Hepatocyte (in vitro differentiated cells): ENCODE measurements at regions not wholly inside any gene's neighbourhood (a gene's known extent, or its start where the extent isn't known, plus 50 kb on each side); places are given as distances from the start of the nearest gene placed in this dataset.

ENCODE experiments used
- EZH2 ChIP-seq: fragments of 200-600 bp; sonication (generic); IDR thresholded peaks from 2 replicates; pipeline ENCODE4 v1.6.1; 2016; ENCODE audit warnings: antibody characterized with exemption, mild to moderate bottlenecking, borderline replicate concordance
- EZH2phosphoT487 ChIP-seq: fragments of 200-600 bp; sonication (generic); IDR thresholded peaks from one replicate; pipeline ENCODE4 v1.6.1; 2018; ENCODE audit warnings: antibody characterized with exemption, mild to moderate bottlenecking, low read depth, moderate library complexity; ENCODE audit not compliant: unreplicated experiment, severe bottlenecking
- TF ChIP-seq, protein P1 (sequence below): fragments of 200-600 bp; sonication (generic); IDR thresholded peaks from 2 replicates; pipeline ENCODE4 v1.5.1; 2016; ENCODE audit warnings: antibody characterized with exemption, mild to moderate bottlenecking; ENCODE audit not compliant: poor library complexity

DNA sequence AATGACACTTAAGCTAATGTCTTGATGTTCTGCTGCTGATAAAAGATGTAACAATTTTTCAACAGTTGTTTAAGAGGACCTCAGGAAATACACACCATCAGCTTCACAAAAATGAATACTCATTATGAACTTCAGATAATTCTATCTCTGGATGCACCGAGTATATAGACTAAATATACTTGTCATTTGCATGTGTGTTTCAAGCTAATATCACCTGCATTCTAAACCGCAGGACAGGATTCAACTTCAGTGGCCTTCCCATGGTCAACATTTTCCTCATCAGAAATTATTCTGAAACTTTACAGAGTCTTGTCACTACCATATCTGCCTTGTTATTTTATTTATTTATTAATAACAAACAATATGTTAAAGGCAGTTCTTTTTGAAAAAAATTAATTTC is 717.0 kb upstream of the CCDC179 start:
- TF ChIP-seq, protein P1, sequence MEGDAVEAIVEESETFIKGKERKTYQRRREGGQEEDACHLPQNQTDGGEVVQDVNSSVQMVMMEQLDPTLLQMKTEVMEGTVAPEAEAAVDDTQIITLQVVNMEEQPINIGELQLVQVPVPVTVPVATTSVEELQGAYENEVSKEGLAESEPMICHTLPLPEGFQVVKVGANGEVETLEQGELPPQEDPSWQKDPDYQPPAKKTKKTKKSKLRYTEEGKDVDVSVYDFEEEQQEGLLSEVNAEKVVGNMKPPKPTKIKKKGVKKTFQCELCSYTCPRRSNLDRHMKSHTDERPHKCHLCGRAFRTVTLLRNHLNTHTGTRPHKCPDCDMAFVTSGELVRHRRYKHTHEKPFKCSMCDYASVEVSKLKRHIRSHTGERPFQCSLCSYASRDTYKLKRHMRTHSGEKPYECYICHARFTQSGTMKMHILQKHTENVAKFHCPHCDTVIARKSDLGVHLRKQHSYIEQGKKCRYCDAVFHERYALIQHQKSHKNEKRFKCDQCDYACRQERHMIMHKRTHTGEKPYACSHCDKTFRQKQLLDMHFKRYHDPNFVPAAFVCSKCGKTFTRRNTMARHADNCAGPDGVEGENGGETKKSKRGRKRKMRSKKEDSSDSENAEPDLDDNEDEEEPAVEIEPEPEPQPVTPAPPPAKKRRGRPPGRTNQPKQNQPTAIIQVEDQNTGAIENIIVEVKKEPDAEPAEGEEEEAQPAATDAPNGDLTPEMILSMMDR = no peak
- TF ChIP-seq EZH2phosphoT487 (no peak), EZH2 (no peak)
